Keratinocyte (primary cell): ENCODE measurements at regions not wholly inside any gene's neighbourhood (a gene's known extent, or its start where the extent isn't known, plus 50 kb on each side); places are given as distances from the start of the nearest gene placed in this dataset.
A peak's percentile ranks its signal among the peaks of the same experiment; 100 is the strongest.

ENCODE experiments used
- DNase-seq: peaks from one replicate; pipeline ENCODE4 v3.0.0-alpha.2; 2011; ENCODE audit warnings: low read depth, missing footprints, low spot score
- FAIRE-seq: peaks from 2 replicates; lab custom pipeline; 2011; peaks lifted over from hg19 to GRCh38; lab: Jason Lieb, UNC
- H2AFZ ChIP-seq: 2 replicates; pipeline ENCODE4 v1.6.0; 2012; ENCODE audit warnings: low read length, control low read depth, inconsistent platforms; ENCODE audit not compliant: control insufficient read depth
- H3K27ac ChIP-seq: 2 replicates; pipeline ENCODE4 v1.5.1; 2011; ENCODE audit warnings: low read length; ENCODE audit not compliant: control insufficient read depth, insufficient read depth
- H3K27me3 ChIP-seq: 3 replicates; pipeline ENCODE4 v1.6.0; 2011; ENCODE audit warnings: low read length; ENCODE audit not compliant: control insufficient read depth, insufficient read depth; ENCODE audit errors: extremely low read depth
- H3K36me3 ChIP-seq, 2 experiments: 2 replicates in 1 of 2; 3 replicates in 1 of 2; pipeline ENCODE4 v1.5.1; 2011; ENCODE audit warnings: low read length in 2 of 2, mild to moderate bottlenecking in 1 of 2; ENCODE audit not compliant: control insufficient read depth in 2 of 2, insufficient read depth in 2 of 2; ENCODE audit errors: extremely low read depth in 1 of 2
- H3K4me1 ChIP-seq: 3 replicates; pipeline ENCODE4 v1.5.1; 2011; ENCODE audit warnings: low read length; ENCODE audit not compliant: control insufficient read depth, insufficient read depth; ENCODE audit errors: extremely low read depth
- H3K4me2 ChIP-seq: 3 replicates; pipeline ENCODE4 v1.6.0; 2011; ENCODE audit warnings: low read depth, low read length; ENCODE audit not compliant: control insufficient read depth, insufficient read depth; ENCODE audit errors: extremely low read depth
- H3K4me3 ChIP-seq, 3 experiments: fragments of 200-600 bp in 1 of 3; sonication (generic) in 1 of 3; 2 replicates in 2 of 3; 3 replicates in 1 of 3; pipeline ENCODE4 v1.5.1; 2011 to 2016; ENCODE audit warnings: low read length in 3 of 3, mild to moderate bottlenecking in 3 of 3, control low read depth in 2 of 3, inconsistent platforms in 1 of 3, low read depth in 1 of 3, mixed read lengths in 1 of 3, mixed run types in 1 of 3, moderate library complexity in 1 of 3; ENCODE audit not compliant: control insufficient read depth in 2 of 3, insufficient read depth in 2 of 3; ENCODE audit errors: extremely low read depth in 1 of 3
- H3K79me2 ChIP-seq: 2 replicates; pipeline ENCODE4 v1.6.0; 2012; ENCODE audit warnings: low read length; ENCODE audit not compliant: control insufficient read depth, insufficient read depth
- H3K9ac ChIP-seq: 3 replicates; pipeline ENCODE4 v1.6.0; 2011; ENCODE audit warnings: low read length; ENCODE audit not compliant: control insufficient read depth, insufficient read depth; ENCODE audit errors: extremely low read depth
- H3K9me1 ChIP-seq: 3 replicates; pipeline ENCODE4 v1.6.0; 2011; ENCODE audit warnings: low read length; ENCODE audit not compliant: control insufficient read depth, insufficient read depth; ENCODE audit errors: extremely low read depth
- H3K9me3 ChIP-seq: 2 replicates; pipeline ENCODE4 v1.5.1; 2012; ENCODE audit warnings: low read depth, low read length; ENCODE audit not compliant: control insufficient read depth
- H4K20me1 ChIP-seq: 3 replicates; pipeline ENCODE4 v1.6.0; 2011; ENCODE audit warnings: low read length; ENCODE audit not compliant: control insufficient read depth, insufficient read depth; ENCODE audit errors: extremely low read depth
- CTCF ChIP-seq, 3 experiments: IDR thresholded peaks in 1 of 3; conservative IDR thresholded peaks in 1 of 3; optimal IDR thresholded peaks in 1 of 3; 2 replicates in 2 of 3; 3 replicates in 1 of 3; pipeline versions ENCODE3 to v1.5.1; 2011; ENCODE audit warnings: low read length in 3 of 3, mild to moderate bottlenecking in 3 of 3, moderate library complexity in 2 of 3, control low read depth in 1 of 3, inconsistent platforms in 1 of 3; ENCODE audit not compliant: insufficient read depth in 2 of 3; ENCODE audit errors: extremely low read depth in 1 of 3
- EZH2 ChIP-seq: IDR thresholded peaks from one replicate; pipeline ENCODE4 v1.6.1; 2012; ENCODE audit warnings: inconsistent platforms, mild to moderate bottlenecking, low read length, moderate library complexity
- dilution Hi-C: fragments of 300-500 bp; cut with MboI; formaldehyde crosslinking; loops from one replicate; pipeline ENCODE4 v1.7.0; 2020; ENCODE audit warnings: low sequenced_read_pairs; ENCODE audit not compliant: extremely low pct_ligation_motif_present
- small RNA-seq, 3 experiments: library from RNA; depleted of rRNA; stranded (forward); fragments of <200 nt; gene quantifications; one replicate each; pipeline ENCODE3, GENCODE V24; 2012; ENCODE audit warnings: low read depth in 3 of 3, low replicate concordance in 1 of 3; ENCODE audit not compliant: insufficient read length in 3 of 3

- FAIRE-seq (peak; percentile 73), DNase-seq (no peak)
- Histone ChIP-seq H3K4me1 (peaks cover 5% of the 10 kb centered on the region), H3K79me2 (no peaks in the 10 kb centered on the region), H2AFZ (no peak overlapping the region), H3K27me3 (no peaks in the 10 kb centered on the region), H3K36me3 (no peaks in the 10 kb centered on the region), H3K9ac (no peak overlapping the region), H4K20me1 (no peaks in the 10 kb centered on the region), H3K9me3 (no peaks in the 10 kb centered on the region), H3K4me3 (no peak overlapping the region), H3K4me2 (no peak overlapping the region), H3K9me1 (no peaks in the 10 kb centered on the region), H3K27ac (no peak overlapping the region)
- TF ChIP-seq EZH2 (no peak), CTCF (optimal IDR thresholded peaks at IDR 0.05 in 1 of 3, IDR thresholded peaks at IDR 0.05 in 1 of 3, conservative IDR thresholded peaks at IDR 0.05 in 1 of 3; ENCODE audit: extremely low read depth in 1 of 3, insufficient read depth in 2 of 3, low read length in 3 of 3) (no peak)
- dilution Hi-C loops: no loop called here
Observed at GRCh38 chr6:127058027-127058426, 60.4 kb upstream of the RSPO3 start.

GRCh38 chr6:127058936-127059335 is 59.5 kb upstream of the RSPO3 start:
- Histone ChIP-seq H3K4me3 (no peak overlapping the region), H3K79me2 (no peaks in the 10 kb centered on the region), H3K4me1 (no peaks in the 10 kb centered on the region), H3K4me2 (no peak overlapping the region), H3K27ac (no peak overlapping the region), H2AFZ (no peak overlapping the region), H3K9me3 (no peaks in the 10 kb centered on the region), H3K36me3 (no peaks in the 10 kb centered on the region), H3K9ac (no peak overlapping the region), H3K27me3 (no peaks in the 10 kb centered on the region), H3K9me1 (no peaks in the 10 kb centered on the region), H4K20me1 (no peaks in the 10 kb centered on the region)
- dilution Hi-C loops: no loop called here
- no peak for FAIRE-seq
- no peak for DNase-seq
- TF ChIP-seq EZH2 (no peak), CTCF (optimal IDR thresholded peaks at IDR 0.05 in 1 of 3, IDR thresholded peaks at IDR 0.05 in 1 of 3, conservative IDR thresholded peaks at IDR 0.05 in 1 of 3; ENCODE audit: extremely low read depth in 1 of 3, insufficient read depth in 2 of 3, low read length in 3 of 3) (no peak)

Small RNA genes lying in the stretch of these regions (small RNA-seq; reads per million reads assigned to genes)
- gene MIR588 (0 reads per million in 3 experiments), gene RNU6-200P (0 reads per million in 3 experiments)
